ENCODE measurements at regions not wholly inside any gene's neighbourhood (a gene's known extent, or its start where the extent isn't known, plus 50 kb on each side); places are given as distances from the start of the nearest gene placed in this dataset.
A peak's percentile ranks its signal among the peaks of the same experiment; 100 is the strongest.

DNA sequence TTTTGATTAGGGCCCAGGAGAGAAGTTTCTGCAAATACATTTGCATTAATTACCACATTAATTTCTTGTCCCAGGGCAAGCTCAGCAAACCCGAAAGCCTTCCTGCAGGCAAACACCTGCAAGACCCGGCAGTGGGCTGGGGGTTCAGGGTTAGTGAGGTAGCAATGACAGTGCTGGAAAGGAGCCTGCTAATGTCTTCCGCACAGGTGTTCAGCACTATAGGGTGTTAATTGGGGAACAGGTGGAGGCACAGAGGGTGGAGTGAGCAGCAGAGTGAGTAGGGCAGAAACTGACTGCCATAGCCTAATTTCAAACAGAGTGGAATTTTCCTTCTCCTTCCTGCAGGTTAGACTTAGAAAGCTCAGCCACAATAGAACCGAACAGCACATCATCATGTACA is 50.9 kb upstream of the UBASH3B start:
- H3K4me3 Mint-ChIP-seq, result no peak overlapping the region
- no peaks in the 10 kb centered on the region for H3K9me3 Mint-ChIP-seq
- peak overlapping the region in 1 of 3 experiments; percentile 70 for H3K27ac Mint-ChIP-seq
- no peaks in the 10 kb centered on the region for H3K36me3 Mint-ChIP-seq (ENCODE audit: low read depth)
- H3K27me3 Mint-ChIP-seq (ENCODE audit: low read depth), result peaks cover 4% of the 10 kb centered on the region
- H3K4me1 Mint-ChIP-seq, result peaks cover 28% of the 10 kb centered on the region
- TF ChIP-seq, protein P1, sequence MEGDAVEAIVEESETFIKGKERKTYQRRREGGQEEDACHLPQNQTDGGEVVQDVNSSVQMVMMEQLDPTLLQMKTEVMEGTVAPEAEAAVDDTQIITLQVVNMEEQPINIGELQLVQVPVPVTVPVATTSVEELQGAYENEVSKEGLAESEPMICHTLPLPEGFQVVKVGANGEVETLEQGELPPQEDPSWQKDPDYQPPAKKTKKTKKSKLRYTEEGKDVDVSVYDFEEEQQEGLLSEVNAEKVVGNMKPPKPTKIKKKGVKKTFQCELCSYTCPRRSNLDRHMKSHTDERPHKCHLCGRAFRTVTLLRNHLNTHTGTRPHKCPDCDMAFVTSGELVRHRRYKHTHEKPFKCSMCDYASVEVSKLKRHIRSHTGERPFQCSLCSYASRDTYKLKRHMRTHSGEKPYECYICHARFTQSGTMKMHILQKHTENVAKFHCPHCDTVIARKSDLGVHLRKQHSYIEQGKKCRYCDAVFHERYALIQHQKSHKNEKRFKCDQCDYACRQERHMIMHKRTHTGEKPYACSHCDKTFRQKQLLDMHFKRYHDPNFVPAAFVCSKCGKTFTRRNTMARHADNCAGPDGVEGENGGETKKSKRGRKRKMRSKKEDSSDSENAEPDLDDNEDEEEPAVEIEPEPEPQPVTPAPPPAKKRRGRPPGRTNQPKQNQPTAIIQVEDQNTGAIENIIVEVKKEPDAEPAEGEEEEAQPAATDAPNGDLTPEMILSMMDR (IDR thresholded peaks at IDR 0.05; ENCODE audit: unreplicated experiment in 3 of 3), result no peak

DNA sequence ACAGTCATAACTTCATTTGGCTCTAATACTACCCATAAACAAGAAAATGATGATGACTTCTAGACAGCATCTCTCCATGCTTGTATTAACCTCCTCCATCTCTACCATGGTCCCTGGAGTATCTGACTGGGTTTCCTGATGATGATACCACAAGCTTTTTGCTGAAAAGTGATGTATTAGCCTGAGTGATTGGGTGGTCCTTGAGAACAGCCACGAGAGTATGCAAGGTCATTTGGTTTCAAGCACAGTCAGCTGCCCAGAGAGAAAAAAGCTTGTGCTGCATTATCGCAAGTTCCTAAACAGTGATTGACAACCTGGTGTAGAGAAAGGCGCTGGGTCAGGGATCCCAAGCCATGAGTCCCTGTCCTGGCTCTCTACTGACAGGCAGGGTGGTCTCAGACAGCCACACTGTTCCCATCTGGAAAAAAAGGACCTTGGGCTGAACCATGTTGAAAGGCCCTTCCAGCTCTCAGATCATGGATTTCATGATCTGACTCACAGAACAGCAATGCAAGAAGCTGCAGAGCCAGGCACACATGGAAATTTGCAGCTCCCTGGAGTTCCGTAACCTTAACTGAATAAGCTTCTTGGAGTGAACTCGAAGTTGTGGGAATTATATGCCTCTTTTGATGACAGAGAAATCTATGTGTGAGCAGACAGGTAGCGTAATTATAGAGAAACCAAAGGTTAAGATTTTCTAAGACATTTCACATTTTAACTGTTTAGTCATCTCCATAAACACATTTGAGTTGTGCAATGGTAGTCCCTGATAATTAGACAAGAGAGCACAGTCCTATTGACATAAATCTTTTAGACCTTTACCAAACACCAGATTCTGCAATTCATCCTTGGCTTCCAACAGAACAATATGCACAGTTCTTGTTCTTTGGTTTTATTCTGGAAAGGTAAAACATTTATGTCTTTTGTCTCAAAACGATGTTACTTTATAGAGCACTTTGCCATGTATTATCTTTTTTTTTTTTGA is 54.1 kb upstream of the UBASH3B start:
- Mint-ChIP-seq H3K4me1 (peaks cover 28% of the 10 kb centered on the region), H3K36me3 (ENCODE audit: low read depth) (no peaks in the 10 kb centered on the region), H3K27me3 (ENCODE audit: low read depth) (peaks cover 4% of the 10 kb centered on the region), H3K9me3 (no peaks in the 10 kb centered on the region), H3K27ac (peak overlapping the region in 2 of 3 experiments; percentile 69 to 71), H3K4me3 (no peak overlapping the region)
- TF ChIP-seq, protein P1 (IDR thresholded peaks at IDR 0.05; ENCODE audit: unreplicated experiment in 3 of 3), result no peak

DNA sequence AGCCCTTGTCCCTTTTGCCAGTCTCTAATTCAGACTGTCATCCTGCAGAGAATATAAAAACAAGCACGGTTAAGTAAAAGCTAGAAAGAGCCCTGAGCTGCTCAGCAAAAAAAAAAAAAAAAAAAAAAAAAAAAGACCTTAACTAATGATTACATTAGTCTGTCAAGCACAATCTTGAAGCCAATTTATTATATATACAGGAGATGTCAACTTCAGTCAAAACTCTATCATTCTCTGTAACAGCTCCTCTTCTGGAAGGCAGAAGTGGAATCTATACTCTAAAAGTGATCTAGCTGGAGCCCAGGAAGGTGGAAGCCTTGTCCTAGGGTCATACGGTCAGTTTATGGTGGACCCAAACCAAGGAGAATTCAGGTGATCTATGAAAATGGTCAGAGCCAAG is 55.2 kb upstream of the UBASH3B start:
- Mint-ChIP-seq H3K27me3 (ENCODE audit: low read depth) (peaks cover 4% of the 10 kb centered on the region), H3K4me3 (no peak overlapping the region), H3K27ac (peak overlapping the region in 1 of 3 experiments; percentile 71), H3K4me1 (peaks cover 25% of the 10 kb centered on the region), H3K9me3 (no peaks in the 10 kb centered on the region), H3K36me3 (ENCODE audit: low read depth) (no peaks in the 10 kb centered on the region)
- TF ChIP-seq, protein P1 (IDR thresholded peaks at IDR 0.05; ENCODE audit: unreplicated experiment in 3 of 3), result no peak

DNA sequence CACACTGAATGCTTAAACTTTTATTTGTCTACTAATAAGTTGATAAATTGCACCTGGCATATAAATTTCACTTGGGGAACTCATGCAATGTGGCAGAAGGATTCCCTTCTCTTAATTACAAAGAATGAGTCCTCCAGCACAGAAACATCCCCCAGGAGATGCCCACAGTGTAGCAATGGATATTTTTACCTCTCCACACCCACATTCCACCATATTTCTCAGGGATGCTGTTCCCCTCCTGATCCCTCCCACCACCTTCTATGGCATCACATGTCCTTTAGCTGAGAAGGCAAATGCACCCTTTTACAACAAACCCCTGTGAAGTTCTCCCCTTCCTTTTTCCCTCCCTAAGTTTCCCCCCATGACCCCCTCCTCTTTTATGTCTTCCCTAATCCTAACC is 56.1 kb upstream of the UBASH3B start:
- peaks cover 2% of the 10 kb centered on the region for H3K27me3 Mint-ChIP-seq (ENCODE audit: low read depth)

DNA sequence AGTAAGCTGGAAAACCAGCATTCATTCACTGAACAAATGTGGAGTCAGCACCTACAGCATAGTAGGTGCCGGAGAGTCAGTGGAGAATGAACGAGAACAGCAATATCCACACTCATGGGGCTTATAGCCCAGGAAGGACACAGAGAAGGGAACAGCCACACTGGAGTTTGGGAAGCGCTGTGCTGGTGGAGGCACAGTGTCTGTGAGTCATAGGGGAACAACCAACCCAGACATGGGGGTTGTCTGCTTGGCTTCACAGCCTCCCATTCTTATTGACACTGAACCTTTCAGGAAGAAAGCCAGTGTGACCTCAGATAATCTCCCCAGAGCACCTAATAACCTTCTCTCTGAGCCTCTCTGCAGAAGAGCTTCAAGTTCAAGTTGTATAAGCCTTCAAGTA is 56.6 kb upstream of the UBASH3B start:
- H3K36me3 Mint-ChIP-seq (ENCODE audit: low read depth), result no peaks in the 10 kb centered on the region
- H3K27me3 Mint-ChIP-seq (ENCODE audit: low read depth), result no peaks in the 10 kb centered on the region
- H3K9me3 Mint-ChIP-seq, result no peaks in the 10 kb centered on the region
- no peak overlapping the region for H3K4me3 Mint-ChIP-seq
- peaks cover 15% of the 10 kb centered on the region for H3K4me1 Mint-ChIP-seq
- TF ChIP-seq, protein P1 (IDR thresholded peaks at IDR 0.05; ENCODE audit: unreplicated experiment in 3 of 3), result no peak
- no peak overlapping the region for H3K27ac Mint-ChIP-seq

More for the DNA sequence above, 56.1 kb upstream of the UBASH3B start:
- Mint-ChIP-seq H3K4me1 (peaks cover 18% of the 10 kb centered on the region), H3K4me3 (no peak overlapping the region), H3K36me3 (ENCODE audit: low read depth) (no peaks in the 10 kb centered on the region), H3K27ac (no peak overlapping the region), H3K9me3 (no peaks in the 10 kb centered on the region)
- TF ChIP-seq, protein P1 (IDR thresholded peaks at IDR 0.05; ENCODE audit: unreplicated experiment in 3 of 3), result no peak

All from nephron (organoid).